ENCODE measurements at regions not wholly inside any gene's neighbourhood (a gene's known extent, or its start where the extent isn't known, plus 50 kb on each side); places are given as distances from the start of the nearest gene placed in this dataset.

GRCh38 chr3:152745646-152746045, 89.3 kb upstream of the P2RY1 start:
- TF ChIP-seq, protein P1, sequence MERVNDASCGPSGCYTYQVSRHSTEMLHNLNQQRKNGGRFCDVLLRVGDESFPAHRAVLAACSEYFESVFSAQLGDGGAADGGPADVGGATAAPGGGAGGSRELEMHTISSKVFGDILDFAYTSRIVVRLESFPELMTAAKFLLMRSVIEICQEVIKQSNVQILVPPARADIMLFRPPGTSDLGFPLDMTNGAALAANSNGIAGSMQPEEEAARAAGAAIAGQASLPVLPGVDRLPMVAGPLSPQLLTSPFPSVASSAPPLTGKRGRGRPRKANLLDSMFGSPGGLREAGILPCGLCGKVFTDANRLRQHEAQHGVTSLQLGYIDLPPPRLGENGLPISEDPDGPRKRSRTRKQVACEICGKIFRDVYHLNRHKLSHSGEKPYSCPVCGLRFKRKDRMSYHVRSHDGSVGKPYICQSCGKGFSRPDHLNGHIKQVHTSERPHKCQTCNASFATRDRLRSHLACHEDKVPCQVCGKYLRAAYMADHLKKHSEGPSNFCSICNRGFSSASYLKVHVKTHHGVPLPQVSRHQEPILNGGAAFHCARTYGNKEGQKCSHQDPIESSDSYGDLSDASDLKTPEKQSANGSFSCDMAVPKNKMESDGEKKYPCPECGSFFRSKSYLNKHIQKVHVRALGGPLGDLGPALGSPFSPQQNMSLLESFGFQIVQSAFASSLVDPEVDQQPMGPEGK (CRISPR knock-in tag; IDR thresholded peaks at IDR 0.05; ENCODE audit: borderline replicate concordance): no peak
- TF ChIP-seq ARNTL (CRISPR knock-in tag; IDR thresholded peaks at IDR 0.05; ENCODE audit: borderline replicate concordance, low read depth) (no peak), CSRNP3 (CRISPR knock-in tag; IDR thresholded peaks at IDR 0.05) (no peak), OSR1 (CRISPR knock-in tag; IDR thresholded peaks at IDR 0.05) (no peak), GLIS3 (CRISPR knock-in tag; IDR thresholded peaks at IDR 0.05) (no peak), CSDC2 (CRISPR knock-in tag; IDR thresholded peaks at IDR 0.05) (no peak), SNAI2 (CRISPR knock-in tag; IDR thresholded peaks at IDR 0.05) (no peak), TCF4 (CRISPR knock-in tag; IDR thresholded peaks at IDR 0.05; ENCODE audit: borderline replicate concordance) (no peak)

Data from SK-N-SH treated with all-trans-retinoic acid at 6 μM for 48 hours (cell line).